Adrenal gland (tissue), 9 donors: ENCODE measurements at regions not wholly inside any gene's neighbourhood (a gene's known extent, or its start where the extent isn't known, plus 50 kb on each side); places are given as distances from the start of the nearest gene placed in this dataset.
"Not testable (repeated sequence)": the region's sequence is repeated elsewhere in the genome, so short reads cannot be mapped to it uniquely, and the experiment has no call there.

ENCODE experiments used
- DNase-seq, 7 donors: peaks; one replicate each; pipeline ENCODE4 v3.0.0-alpha.2; 2019 to 2020
- H3K27ac ChIP-seq, 5 donors: fragments of 200-600 bp; sonication (generic) in 4 of 5; 1 replicate in 3 of 5; 2 replicates in 2 of 5; pipeline versions ENCODE4 v1.5.1 to v1.8.0; 2016 to 2020; ENCODE audit warnings: mild to moderate bottlenecking in 1 of 5
- H3K27me3 ChIP-seq: fragments of 200-600 bp; 2 replicates; pipeline ENCODE4 v1.8.0; 2021
- H3K36me3 ChIP-seq, 2 donors: fragments of 200-600 bp; replicated peaks in 1 of 2; 1 replicate in 1 of 2; 2 replicates in 1 of 2; pipeline versions ENCODE4 v1.5.1 to v1.8.0; 2018 to 2022
- H3K4me1 ChIP-seq, 2 donors: fragments of 200-600 bp; replicated peaks in 1 of 2; 1 replicate in 1 of 2; 2 replicates in 1 of 2; pipeline versions ENCODE4 v1.5.1 to v1.8.0; 2018 to 2021
- H3K4me3 ChIP-seq, 4 donors: fragments of 200-600 bp; sonication (generic) in 3 of 4; one replicate each; pipeline ENCODE4 v1.5.1; 2016 to 2018
- H3K9me3 ChIP-seq, 3 donors: fragments of 200-600 bp; sonication (generic) in 1 of 3; replicated peaks in 1 of 3; 1 replicate in 2 of 3; 2 replicates in 1 of 3; pipeline versions ENCODE4 v1.5.1 to v1.8.0; 2016 to 2021
- POLR2A ChIP-seq, 2 donors: fragments of 450-650 bp; IDR thresholded peaks; one replicate each; pipeline ENCODE4 v1.6.1; 2017; ENCODE audit warnings: antibody characterized with exemption in 2 of 2, mild to moderate bottlenecking in 2 of 2, moderate library complexity in 1 of 2
- WGBS, 4 donors: extraction: QIAGEN DNeasy Blood & Tissue Kit in 2 of 4; methylation state at CpG; one replicate each; pipeline versions ENCODE4 v1.1.5 to v1.1.7; 2013 to 2017; 5-methylcytosine and 5-hydroxymethylcytosine counted together
- intact Hi-C, 2 donors: fragments of 100-400 bp; cut with DNase I; formaldehyde crosslinking; loops; one replicate each; pipeline versions ENCODE4 v1.14.1 to v1.15.0; 2022 to 2023
- TF ChIP-seq, protein P1 (sequence below), 6 experiments: fragments of 450-650 bp in 4 of 6; fragments of 200-600 bp in 2 of 6; sonication (generic) in 1 of 6; IDR thresholded peaks; 1 replicate in 5 of 6; 2 replicates in 1 of 6; pipeline versions ENCODE4 v1.5.1 to v1.8.0; 2016 to 2021; ENCODE audit warnings: antibody characterized with exemption in 6 of 6, mild to moderate bottlenecking in 2 of 6, moderate library complexity in 1 of 6
- donor health status: healthy with polysubstance abuse.
- donor health status: Bipolar disorder and iron deficiency.
- donor health status: DM: yes; HTN: yes; CAD: no.
- donor health status: DM: no; HTN: no; CAD: no.
- donor health status: DM: no; HTN: no; CAD: no.

GRCh38 chr3:16707260-16707659, 102.0 kb upstream of the DAZL start:
- intact Hi-C loops, result no loop called here
- H3K36me3 ChIP-seq, result no peaks in the 10 kb centered on the region
- no peak for DNase-seq
- no peaks in the 10 kb centered on the region for H3K9me3 ChIP-seq
- no peak for TF ChIP-seq POLR2A (IDR thresholded peaks at IDR 0.05)
- TF ChIP-seq, protein P1, sequence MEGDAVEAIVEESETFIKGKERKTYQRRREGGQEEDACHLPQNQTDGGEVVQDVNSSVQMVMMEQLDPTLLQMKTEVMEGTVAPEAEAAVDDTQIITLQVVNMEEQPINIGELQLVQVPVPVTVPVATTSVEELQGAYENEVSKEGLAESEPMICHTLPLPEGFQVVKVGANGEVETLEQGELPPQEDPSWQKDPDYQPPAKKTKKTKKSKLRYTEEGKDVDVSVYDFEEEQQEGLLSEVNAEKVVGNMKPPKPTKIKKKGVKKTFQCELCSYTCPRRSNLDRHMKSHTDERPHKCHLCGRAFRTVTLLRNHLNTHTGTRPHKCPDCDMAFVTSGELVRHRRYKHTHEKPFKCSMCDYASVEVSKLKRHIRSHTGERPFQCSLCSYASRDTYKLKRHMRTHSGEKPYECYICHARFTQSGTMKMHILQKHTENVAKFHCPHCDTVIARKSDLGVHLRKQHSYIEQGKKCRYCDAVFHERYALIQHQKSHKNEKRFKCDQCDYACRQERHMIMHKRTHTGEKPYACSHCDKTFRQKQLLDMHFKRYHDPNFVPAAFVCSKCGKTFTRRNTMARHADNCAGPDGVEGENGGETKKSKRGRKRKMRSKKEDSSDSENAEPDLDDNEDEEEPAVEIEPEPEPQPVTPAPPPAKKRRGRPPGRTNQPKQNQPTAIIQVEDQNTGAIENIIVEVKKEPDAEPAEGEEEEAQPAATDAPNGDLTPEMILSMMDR (IDR thresholded peaks at IDR 0.05), result no peak
- no peaks in the 10 kb centered on the region for H3K27me3 ChIP-seq
- WGBS, 4 donors, result 36 to 79% (median 71%) methylated on average over 4 of the region's 4 CpGs
- no peak overlapping the region for H3K27ac ChIP-seq
- no peaks in the 10 kb centered on the region for H3K4me1 ChIP-seq
- no peak overlapping the region for H3K4me3 ChIP-seq

DNA sequence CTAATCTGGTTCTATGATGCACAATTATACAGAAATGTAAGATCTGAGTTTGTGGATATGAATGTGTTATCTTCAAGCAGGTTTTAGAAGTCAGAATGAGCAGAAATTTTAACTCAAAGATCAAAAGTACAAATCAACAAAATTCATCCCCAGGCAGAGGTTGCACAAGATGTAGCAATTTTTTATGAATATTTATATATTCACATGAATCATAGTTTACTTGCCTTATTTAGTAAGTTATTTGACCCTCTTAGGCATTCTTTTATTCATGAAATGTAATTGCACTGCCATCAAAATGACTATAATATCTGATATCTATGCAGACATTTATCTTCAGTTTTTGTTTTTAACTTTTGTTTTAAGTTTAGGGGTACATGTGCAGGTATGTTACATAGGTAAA, 103.1 kb upstream of the DAZL start:
- DNase-seq, result no peak
- no peak for TF ChIP-seq POLR2A (IDR thresholded peaks at IDR 0.05)
- TF ChIP-seq, protein P1 (IDR thresholded peaks at IDR 0.05), result no peak
- Histone ChIP-seq H3K27ac (no peak overlapping the region), H3K36me3 (no peaks in the 10 kb centered on the region), H3K4me1 (no peaks in the 10 kb centered on the region), H3K4me3 (no peak overlapping the region), H3K27me3 (no peaks in the 10 kb centered on the region), H3K9me3 (no peaks in the 10 kb centered on the region)
- intact Hi-C loops, result no loop called here

GRCh38 chr3:16711691-16712090, 106.5 kb upstream of the DAZL start:
- H3K36me3 ChIP-seq, H3K27ac ChIP-seq, H3K9me3 ChIP-seq, intact Hi-C loops, DNase-seq, H3K4me1 ChIP-seq, H3K27me3 ChIP-seq, H3K4me3 ChIP-seq: not testable (repeated sequence)
- WGBS, 4 donors, result 28 to 57% (median 38%) methylated on average over 1 of the region's 1 CpG

DNA sequence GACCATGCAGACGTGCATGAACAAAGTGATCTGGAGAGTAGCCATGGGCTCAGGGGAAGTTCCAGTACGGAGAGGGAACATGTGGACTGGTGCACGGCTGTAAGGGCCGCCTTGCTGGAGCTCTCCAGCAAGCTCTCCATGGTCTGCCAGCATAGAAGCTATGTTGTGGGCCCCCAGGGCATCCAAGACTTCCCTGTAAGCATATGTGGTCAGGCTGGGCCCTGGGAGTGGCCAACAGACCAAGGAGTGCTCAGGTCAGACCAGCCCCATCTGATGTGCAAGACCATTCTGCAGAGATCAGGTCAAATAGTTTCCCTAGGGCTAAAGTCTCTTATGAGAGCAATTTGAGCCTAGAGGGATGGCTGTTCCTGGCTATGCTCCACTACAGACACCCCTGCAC, 110.1 kb upstream of the DAZL start:
- WGBS, 4 donors, result 77 to 92% (median 86%) methylated on average over 4 of the region's 4 CpGs
- Histone ChIP-seq H3K4me3 (no peak overlapping the region), H3K27me3 (no peaks in the 10 kb centered on the region), H3K27ac (no peak overlapping the region), H3K9me3 (no peaks in the 10 kb centered on the region), H3K36me3 (no peaks in the 10 kb centered on the region), H3K4me1 (no peaks in the 10 kb centered on the region)
- intact Hi-C loops, result no loop called here
- no peak for TF ChIP-seq POLR2A (IDR thresholded peaks at IDR 0.05)
- TF ChIP-seq, protein P1 (IDR thresholded peaks at IDR 0.05), result no peak
- DNase-seq, result no peak

- Histone ChIP-seq H3K27me3 (no peaks in the 10 kb centered on the region), H3K4me1 (no peaks in the 10 kb centered on the region), H3K9me3 (no peaks in the 10 kb centered on the region), H3K4me3 (no peak overlapping the region), H3K27ac (no peak overlapping the region), H3K36me3 (no peaks in the 10 kb centered on the region)
- TF ChIP-seq, protein P1 (IDR thresholded peaks at IDR 0.05), result no peak
- no peak for TF ChIP-seq POLR2A (IDR thresholded peaks at IDR 0.05)
- WGBS, 4 donors, result 63 to 69% (median 67%) methylated on average over 3 of the region's 3 CpGs
- DNase-seq, result no peak
- intact Hi-C loops, result no loop called here
Measured at GRCh38 chr3:16719426-16719825, 114.2 kb upstream of the DAZL start.
